PC-3 (cell line): ENCODE measurements at regions not wholly inside any gene's neighbourhood (a gene's known extent, or its start where the extent isn't known, plus 50 kb on each side); places are given as distances from the start of the nearest gene placed in this dataset.

Experiments
- CTCF ChIP-seq: fragments of 300-600 bp; sonication (generic); conservative IDR thresholded peaks from 2 replicates; pipeline ENCODE4 v1.5.1; 2017; ENCODE audit warnings: antibody characterized with exemption, low read depth, mild to moderate bottlenecking, low read length
- EZH2 ChIP-seq: fragments of 300-600 bp; sonication (generic); IDR thresholded peaks from one replicate; pipeline ENCODE4 v1.6.1; 2017; ENCODE audit warnings: antibody characterized with exemption, mild to moderate bottlenecking, low read length; ENCODE audit not compliant: unreplicated experiment
- EZH2phosphoT487 ChIP-seq: fragments of 300-600 bp; sonication (generic); IDR thresholded peaks from 2 replicates; pipeline ENCODE4 v1.6.1; 2018; ENCODE audit warnings: mild to moderate bottlenecking, antibody characterized with exemption, low read length, borderline replicate concordance

- TF ChIP-seq EZH2 (no peak), CTCF (no peak), EZH2phosphoT487 (no peak)
These were observed 107.9 kb upstream of the PALMD start for GRCh38 chr1:99537886-99538617.
